ENCODE measurements at regions not wholly inside any gene's neighbourhood (a gene's known extent, or its start where the extent isn't known, plus 50 kb on each side); places are given as distances from the start of the nearest gene placed in this dataset.

GRCh38 chr1:95941121-95941798 lies 707.2 kb downstream of the RWDD3 start:
- ChIA-PET CTCF (no interaction called here), POLR2A (no interaction called here)
- Mint-ChIP-seq H3K9me3 (peaks cover 2% of the 10 kb centered on the region), H3K4me1 (no peaks in the 10 kb centered on the region), H3K27me3 (no peaks in the 10 kb centered on the region), H3K27ac (no peak overlapping the region), H3K36me3 (ENCODE audit: low read depth) (no peaks in the 10 kb centered on the region), H3K4me3 (no peak overlapping the region)
- no peak for DNase-seq

- H3K4me3 Mint-ChIP-seq: no peak overlapping the region
- H3K36me3 Mint-ChIP-seq (ENCODE audit: low read depth): no peaks in the 10 kb centered on the region
- POLR2A ChIA-PET: no interaction called here
- H3K27me3 Mint-ChIP-seq: no peaks in the 10 kb centered on the region
- CTCF ChIA-PET: no interaction called here
- H3K4me1 Mint-ChIP-seq: no peaks in the 10 kb centered on the region
- DNase-seq: no peak
- H3K9me3 Mint-ChIP-seq: peaks cover 2% of the 10 kb centered on the region
- no peak overlapping the region for H3K27ac Mint-ChIP-seq
Observed at GRCh38 chr1:95948023-95948422, 714.0 kb downstream of the RWDD3 start.

GRCh38 chr1:95951371-95952102 lies 717.5 kb downstream of the RWDD3 start:
- no peak overlapping the region for H3K27ac Mint-ChIP-seq
- H3K27me3 Mint-ChIP-seq: no peaks in the 10 kb centered on the region
- no peak for DNase-seq
- POLR2A ChIA-PET: no interaction called here
- H3K4me1 Mint-ChIP-seq: no peaks in the 10 kb centered on the region
- no peak overlapping the region for H3K4me3 Mint-ChIP-seq
- H3K9me3 Mint-ChIP-seq: no peaks in the 10 kb centered on the region
- no peaks in the 10 kb centered on the region for H3K36me3 Mint-ChIP-seq (ENCODE audit: low read depth)
- CTCF ChIA-PET: no interaction called here

GRCh38 chr1:95953015-95953414 lies 719.0 kb downstream of the RWDD3 start:
- no peaks in the 10 kb centered on the region for H3K9me3 Mint-ChIP-seq
- H3K27ac Mint-ChIP-seq: no peak overlapping the region
- H3K4me3 Mint-ChIP-seq: no peak overlapping the region
- H3K4me1 Mint-ChIP-seq: no peaks in the 10 kb centered on the region
- no peaks in the 10 kb centered on the region for H3K27me3 Mint-ChIP-seq
- CTCF ChIA-PET: no interaction called here
- H3K36me3 Mint-ChIP-seq (ENCODE audit: low read depth): no peaks in the 10 kb centered on the region
- DNase-seq: no peak
- POLR2A ChIA-PET: no interaction called here

- no peaks in the 10 kb centered on the region for H3K4me1 Mint-ChIP-seq
- POLR2A ChIA-PET: no interaction called here
Observed at GRCh38 chr1:95954585-95954984, 720.6 kb downstream of the RWDD3 start.

GRCh38 chr1:95956215-95956614 lies 722.2 kb downstream of the RWDD3 start:
- CTCF ChIA-PET: no interaction called here
- no peak for DNase-seq
- POLR2A ChIA-PET: no interaction called here
- no peaks in the 10 kb centered on the region for H3K4me1 Mint-ChIP-seq
- no peaks in the 10 kb centered on the region for H3K27me3 Mint-ChIP-seq
- H3K27ac Mint-ChIP-seq: no peak overlapping the region
- peaks cover 3% of the 10 kb centered on the region for H3K9me3 Mint-ChIP-seq
- H3K36me3 Mint-ChIP-seq (ENCODE audit: low read depth): no peaks in the 10 kb centered on the region
- H3K4me3 Mint-ChIP-seq: no peak overlapping the region

More at GRCh38 chr1:95954585-95954984, 720.6 kb downstream of the RWDD3 start:
- Mint-ChIP-seq H3K4me3 (no peak overlapping the region), H3K9me3 (peaks cover 1% of the 10 kb centered on the region), H3K27ac (no peak overlapping the region), H3K36me3 (ENCODE audit: low read depth) (no peaks in the 10 kb centered on the region), H3K27me3 (no peaks in the 10 kb centered on the region)
- no peak for DNase-seq
- CTCF ChIA-PET: no interaction called here

GRCh38 chr1:95957748-95958147 lies 723.7 kb downstream of the RWDD3 start:
- POLR2A ChIA-PET: no interaction called here
- no peak overlapping the region for H3K27ac Mint-ChIP-seq

GRCh38 chr1:95966866-95967265 lies 732.9 kb downstream of the RWDD3 start:
- no peaks in the 10 kb centered on the region for H3K4me1 Mint-ChIP-seq
- H3K27me3 Mint-ChIP-seq: no peaks in the 10 kb centered on the region
- no peak overlapping the region for H3K27ac Mint-ChIP-seq
- H3K36me3 Mint-ChIP-seq (ENCODE audit: low read depth): no peaks in the 10 kb centered on the region
- ChIA-PET POLR2A (no interaction called here), CTCF (no interaction called here)
- DNase-seq: no peak
- H3K9me3 Mint-ChIP-seq: peaks cover 2% of the 10 kb centered on the region
- no peak overlapping the region for H3K4me3 Mint-ChIP-seq

More at GRCh38 chr1:95957748-95958147, 723.7 kb downstream of the RWDD3 start:
- H3K4me1 Mint-ChIP-seq: no peaks in the 10 kb centered on the region
- no peaks in the 10 kb centered on the region for H3K27me3 Mint-ChIP-seq
- H3K9me3 Mint-ChIP-seq: peaks cover 3% of the 10 kb centered on the region
- no peaks in the 10 kb centered on the region for H3K36me3 Mint-ChIP-seq (ENCODE audit: low read depth)
- CTCF ChIA-PET: no interaction called here
- H3K4me3 Mint-ChIP-seq: no peak overlapping the region
- no peak for DNase-seq

GRCh38 chr1:95974586-95974985 lies 740.6 kb downstream of the RWDD3 start:
- no peak overlapping the region for H3K4me3 Mint-ChIP-seq
- DNase-seq: no peak
- H3K27me3 Mint-ChIP-seq: no peaks in the 10 kb centered on the region
- peaks cover 6% of the 10 kb centered on the region for H3K9me3 Mint-ChIP-seq
- H3K36me3 Mint-ChIP-seq (ENCODE audit: low read depth): no peaks in the 10 kb centered on the region
- H3K4me1 Mint-ChIP-seq: no peaks in the 10 kb centered on the region
- H3K27ac Mint-ChIP-seq: no peak overlapping the region
- ChIA-PET CTCF (no interaction called here), POLR2A (no interaction called here)

- POLR2A ChIA-PET: no interaction called here
- CTCF ChIA-PET: no interaction called here
- Mint-ChIP-seq H3K9me3 (no peaks in the 10 kb centered on the region), H3K27ac (no peak overlapping the region), H3K4me1 (no peaks in the 10 kb centered on the region), H3K27me3 (no peaks in the 10 kb centered on the region), H3K36me3 (ENCODE audit: low read depth) (no peaks in the 10 kb centered on the region), H3K4me3 (no peak overlapping the region)
- no peak for DNase-seq
Observed at GRCh38 chr1:95982711-95983110, 738.9 kb upstream of the PTBP2 start.

- no peaks in the 10 kb centered on the region for H3K27me3 Mint-ChIP-seq
- no peaks in the 10 kb centered on the region for H3K9me3 Mint-ChIP-seq
- no peak overlapping the region for H3K27ac Mint-ChIP-seq
- ChIA-PET POLR2A (no interaction called here), CTCF (no interaction called here)
- H3K4me3 Mint-ChIP-seq: no peak overlapping the region
- no peaks in the 10 kb centered on the region for H3K36me3 Mint-ChIP-seq (ENCODE audit: low read depth)
- DNase-seq: no peak
- H3K4me1 Mint-ChIP-seq: no peaks in the 10 kb centered on the region
Observed at GRCh38 chr1:95983831-95984230, 737.8 kb upstream of the PTBP2 start.

GRCh38 chr1:95984798-95985374 lies 736.7 kb upstream of the PTBP2 start:
- DNase-seq: no peak
- H3K27ac Mint-ChIP-seq: no peak overlapping the region
- CTCF ChIA-PET: no interaction called here
- H3K9me3 Mint-ChIP-seq: peaks cover 3% of the 10 kb centered on the region
- H3K36me3 Mint-ChIP-seq (ENCODE audit: low read depth): no peaks in the 10 kb centered on the region
- H3K4me1 Mint-ChIP-seq: no peaks in the 10 kb centered on the region
- POLR2A ChIA-PET: no interaction called here
- no peaks in the 10 kb centered on the region for H3K27me3 Mint-ChIP-seq
- H3K4me3 Mint-ChIP-seq: no peak overlapping the region

- DNase-seq: no peak
- CTCF ChIA-PET: interaction anchor here (0.5 kb wide), 1 partner anchor 825 kb away, joined by 3 read pairs; no protein-coding TSS in a partner anchor
- Mint-ChIP-seq H3K36me3 (ENCODE audit: low read depth) (no peaks in the 10 kb centered on the region), H3K4me3 (no peak overlapping the region), H3K4me1 (no peaks in the 10 kb centered on the region), H3K27ac (no peak overlapping the region), H3K27me3 (no peaks in the 10 kb centered on the region), H3K9me3 (peaks cover 5% of the 10 kb centered on the region)
- POLR2A ChIA-PET: no interaction called here
Observed at GRCh38 chr1:95990033-95990432, 731.6 kb upstream of the PTBP2 start.
